Activated CD4-positive, alpha-beta T cell treated with anti-CD3 and anti-CD28 coated beads, Interleukin-2, amount 50 U/mL, for 48 hours (primary cell): ENCODE measurements at regions not wholly inside any gene's neighbourhood (a gene's known extent, or its start where the extent isn't known, plus 50 kb on each side); places are given as distances from the start of the nearest gene placed in this dataset.

Experiments used
- DNase-seq, 2 experiments: peaks; one replicate each; pipeline ENCODE4 v3.0.0-alpha.2; 2020

DNA sequence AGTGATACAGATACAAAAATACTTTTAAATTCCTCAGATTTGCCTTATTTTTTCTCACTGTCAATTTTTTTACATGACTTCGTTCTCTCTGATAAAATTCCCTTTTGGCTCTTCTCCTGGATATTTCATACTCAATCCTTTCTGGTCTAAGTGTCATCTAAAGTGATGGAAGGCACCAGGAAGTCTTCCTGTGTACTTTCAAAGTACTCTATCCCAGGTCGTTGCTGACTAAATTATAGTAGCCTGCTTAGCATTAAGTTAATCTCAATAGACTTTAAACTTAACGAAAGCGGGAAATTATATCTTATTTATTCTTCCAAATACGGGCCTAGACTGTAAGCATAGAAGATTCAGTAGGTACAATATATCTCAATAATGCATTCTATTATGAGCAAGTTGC lies 67.8 kb downstream of the CASP12 start:
- DNase-seq: no peak

DNA sequence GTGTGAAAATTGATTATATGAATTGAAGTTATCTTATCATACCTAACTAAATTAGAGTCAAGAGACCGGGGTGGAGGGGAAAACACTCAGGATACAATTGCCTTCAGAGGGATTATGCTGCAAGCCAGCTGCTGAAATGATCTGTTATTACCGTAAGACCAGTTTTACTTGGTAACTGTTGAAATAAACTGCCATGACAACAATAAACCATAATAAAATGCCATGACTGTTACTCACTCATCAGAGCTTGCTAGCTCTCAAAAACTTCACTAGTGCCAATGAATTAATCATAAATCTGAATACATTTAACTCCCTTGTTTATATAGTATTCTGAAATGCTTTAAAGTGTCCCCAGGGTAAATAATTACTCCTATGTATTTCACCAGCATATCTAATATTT lies 68.2 kb downstream of the CASP12 start:
- DNase-seq: no peak

DNA sequence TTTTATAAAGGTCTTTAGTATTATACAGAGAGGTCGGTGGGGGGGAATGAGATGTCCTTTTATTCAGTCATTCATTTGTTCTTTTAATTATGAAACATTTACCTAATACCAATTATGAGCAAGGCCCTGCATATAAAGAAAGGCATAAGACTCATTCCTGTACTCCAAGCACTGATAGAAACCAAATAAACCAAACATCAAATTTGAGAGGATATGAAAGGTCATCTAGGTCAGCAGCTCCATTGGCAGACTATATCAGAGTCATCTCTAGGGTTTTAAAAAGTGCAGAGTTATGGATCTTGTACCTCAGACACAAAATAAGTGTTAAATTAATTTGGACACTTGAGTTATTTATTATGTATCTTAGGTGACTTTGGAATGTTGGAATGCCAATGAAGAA lies 71.5 kb downstream of the CASP12 start:
- no peak for DNase-seq

DNA sequence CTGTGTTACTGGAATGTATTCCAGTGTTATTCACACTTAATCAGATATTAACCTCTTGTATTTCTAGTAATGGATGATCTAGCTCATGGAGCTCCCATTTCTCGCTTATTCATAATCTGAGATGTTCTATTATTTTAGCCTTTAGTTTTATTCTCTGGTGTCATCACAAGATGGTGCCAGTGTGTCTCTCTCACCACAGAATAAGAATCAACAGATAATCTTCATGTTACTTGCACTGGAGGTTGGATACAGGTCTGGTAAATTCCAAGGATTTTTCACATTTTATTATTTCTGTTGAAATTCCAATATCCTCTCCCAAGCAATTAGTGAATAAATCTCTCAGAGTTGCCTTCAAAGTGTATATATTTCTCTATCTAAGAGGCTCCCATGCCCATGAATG lies 74.6 kb downstream of the CASP12 start:
- DNase-seq: no peak

DNA sequence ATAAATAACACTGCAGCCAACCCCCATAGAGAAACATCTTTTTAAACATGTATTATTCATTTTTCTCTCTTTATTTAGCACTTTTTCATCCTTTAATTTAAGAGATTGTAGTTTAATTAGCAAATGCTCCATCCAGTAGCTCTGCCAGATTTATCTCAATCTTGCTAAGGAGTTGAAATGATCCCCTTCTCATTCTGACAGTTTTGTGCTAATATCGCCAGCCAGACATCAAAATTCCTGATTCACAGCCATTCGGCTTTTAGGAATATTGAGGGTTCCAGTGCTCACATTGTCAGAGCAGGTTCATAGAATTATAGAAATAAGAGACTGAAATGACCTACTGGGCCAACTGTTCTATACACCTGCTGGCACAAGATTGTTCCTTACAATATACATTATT lies 77.8 kb downstream of the CASP12 start:
- no peak for DNase-seq

DNA sequence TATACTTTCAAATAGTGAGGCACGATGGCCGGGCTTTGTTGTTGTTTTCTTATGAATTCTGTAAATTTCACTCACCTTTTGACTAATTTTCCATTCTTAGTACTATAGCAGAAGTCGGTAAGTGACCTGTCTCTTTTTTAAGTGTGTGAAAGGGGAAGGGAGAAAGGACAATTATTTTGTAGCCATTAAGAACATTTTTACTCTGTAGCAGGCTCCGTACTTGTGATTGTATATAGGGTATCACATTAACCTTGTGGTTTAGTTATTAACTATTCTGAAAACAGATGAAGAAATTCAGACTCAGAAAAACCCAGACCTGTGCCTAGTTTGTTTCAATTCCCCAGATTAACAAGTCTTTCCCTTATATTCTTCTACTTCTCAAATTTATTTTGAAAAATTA lies 78.7 kb downstream of the CASP12 start:
- no peak for DNase-seq

DNA sequence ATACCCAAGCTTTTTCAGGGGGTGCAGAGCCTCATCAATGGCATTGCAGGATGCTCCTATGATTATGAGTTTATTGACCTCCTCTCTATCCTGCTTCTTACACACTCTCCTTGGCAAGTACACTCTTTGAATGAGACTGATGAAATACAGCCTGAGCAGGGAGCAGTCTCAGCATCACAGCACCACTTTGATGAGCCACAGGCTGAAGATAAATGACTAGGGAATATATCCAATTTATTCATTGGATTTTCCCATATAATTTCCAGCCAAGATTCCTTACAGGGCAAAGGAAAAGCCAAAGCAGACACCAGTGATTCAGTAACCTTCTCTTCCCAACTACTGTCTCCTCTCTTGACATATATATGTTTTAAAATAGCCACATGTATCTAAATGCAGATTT lies 79.2 kb downstream of the CASP12 start:
- DNase-seq: no peak

DNA sequence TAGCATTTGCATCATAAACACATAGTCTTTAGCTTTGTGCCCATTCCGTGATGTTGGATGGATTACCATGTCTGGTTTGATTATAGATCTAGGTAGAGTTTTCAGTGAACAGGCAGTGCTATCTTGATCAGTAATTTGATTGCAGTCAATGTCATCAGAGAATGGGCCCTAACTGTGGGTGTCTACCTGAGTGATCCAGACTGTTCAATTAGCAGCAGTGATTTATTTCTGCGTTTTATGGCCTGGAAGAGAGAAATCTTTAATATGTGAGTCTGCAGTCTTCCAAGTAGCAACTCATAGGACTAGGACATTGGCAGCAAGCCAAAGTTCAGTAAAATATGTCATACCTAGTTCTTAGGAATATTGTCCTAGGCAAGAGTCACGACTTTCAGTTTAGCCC lies 80.3 kb downstream of the CASP12 start:
- DNase-seq: no peak

DNA sequence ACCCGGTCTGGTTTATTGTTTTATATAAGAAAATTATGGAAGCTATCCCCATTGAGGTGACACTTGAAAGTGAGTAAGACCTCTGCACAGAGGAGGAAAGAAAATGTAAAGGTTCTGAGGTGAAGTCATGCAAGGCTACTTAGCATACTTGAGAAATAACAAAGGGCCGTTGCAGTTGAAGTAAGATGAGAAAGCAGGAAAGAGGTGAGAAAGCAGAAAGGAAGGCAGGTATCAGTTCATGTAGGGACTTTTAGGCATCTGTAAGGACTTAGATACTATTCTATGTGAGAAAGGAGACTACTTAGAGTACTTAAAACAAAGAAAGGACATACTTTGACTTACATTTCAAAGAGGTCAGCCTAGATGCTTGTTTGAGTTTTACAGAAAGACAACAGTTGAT lies 84.7 kb downstream of the CASP12 start:
- DNase-seq: no peak

DNA sequence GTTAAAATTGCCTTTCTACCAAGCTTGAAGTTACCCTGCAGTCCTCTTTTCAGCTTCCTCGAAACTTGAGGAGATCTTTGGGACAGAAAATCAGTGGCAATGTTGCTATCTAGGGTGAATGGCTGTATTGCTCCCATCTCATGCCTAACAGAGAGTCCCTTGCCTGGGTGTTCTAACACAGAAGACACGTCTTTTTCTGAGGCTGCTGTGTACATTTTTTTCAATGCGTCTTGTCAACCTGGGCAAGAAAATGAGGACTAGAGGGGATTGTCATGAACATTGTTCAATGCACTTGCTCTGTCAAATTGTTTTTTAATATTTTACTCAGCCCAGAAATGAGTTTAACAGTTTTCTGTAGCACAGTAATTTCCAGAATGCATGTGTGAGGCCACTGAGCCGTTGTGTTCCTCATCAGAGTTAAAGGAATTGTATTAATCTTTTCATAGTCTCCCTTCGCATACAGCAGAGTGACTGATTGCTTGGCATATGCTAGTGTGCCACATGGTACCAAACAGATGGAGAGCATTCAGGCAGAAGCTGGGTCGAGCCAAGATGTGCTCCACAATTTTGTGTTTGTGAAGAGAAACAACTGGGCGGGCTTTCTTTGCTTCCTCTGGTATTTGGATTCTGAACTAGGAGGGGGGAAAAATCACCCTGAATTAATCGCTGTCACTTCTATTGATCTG lies 86.0 kb downstream of the CASP12 start:
- DNase-seq: no peak

DNA sequence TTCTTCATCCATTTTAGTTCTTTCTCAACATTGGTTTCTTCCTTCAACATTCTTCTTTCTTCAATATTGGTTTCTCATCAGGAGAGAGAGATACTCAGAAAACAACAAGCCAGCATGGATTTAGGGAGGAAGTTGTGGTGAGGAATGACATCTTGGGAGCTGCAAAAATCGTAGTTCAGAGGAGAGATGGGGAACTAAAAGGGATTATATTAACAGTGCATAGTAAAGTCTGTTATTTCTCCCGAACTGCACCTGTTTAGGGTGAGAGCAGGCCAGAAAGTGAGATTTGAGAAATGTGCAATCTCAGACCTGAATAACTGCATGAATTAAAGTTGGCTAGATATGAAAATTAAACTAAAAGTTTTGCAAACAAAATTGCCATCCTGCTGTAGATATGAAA lies 94.5 kb downstream of the CASP12 start:
- no peak for DNase-seq

DNA sequence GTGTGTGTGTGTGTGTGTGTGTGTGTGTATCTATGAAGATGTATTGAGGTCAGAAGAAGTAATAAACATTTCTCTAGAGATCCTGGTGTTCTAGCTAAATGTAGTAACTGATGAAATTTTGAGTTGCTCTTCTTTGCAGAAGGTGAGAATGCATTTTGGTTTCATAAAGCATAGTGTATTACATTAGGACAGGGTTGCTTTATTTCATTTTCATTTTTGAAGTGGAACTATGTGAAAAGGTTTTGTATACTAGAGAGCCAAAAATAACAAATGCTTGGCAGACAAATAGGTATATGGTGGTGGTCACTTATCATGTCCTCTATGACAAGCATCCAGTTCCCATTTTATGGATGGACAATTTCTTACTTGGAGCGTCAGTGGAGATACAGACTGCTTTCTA lies 99.0 kb downstream of the CASP12 start:
- DNase-seq: no peak

DNA sequence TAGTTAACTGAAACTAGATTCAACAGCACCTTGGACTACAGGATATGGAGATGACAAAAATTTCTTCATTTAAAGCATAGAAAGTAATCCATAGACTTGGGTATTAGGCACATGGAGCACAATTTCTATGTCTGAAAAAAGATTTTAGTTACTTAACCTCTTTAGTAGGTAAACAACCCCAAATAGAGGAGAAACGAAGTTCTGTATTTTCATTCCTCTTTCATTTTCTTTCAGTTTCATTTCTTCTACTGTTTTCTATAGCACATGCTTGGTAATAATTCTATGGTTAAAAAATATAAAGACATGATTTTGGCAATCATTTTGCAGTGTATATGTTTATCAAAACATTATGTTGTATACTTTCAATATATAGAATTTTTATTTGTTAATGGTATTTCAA lies 99.5 kb downstream of the CASP12 start:
- no peak for DNase-seq

DNA sequence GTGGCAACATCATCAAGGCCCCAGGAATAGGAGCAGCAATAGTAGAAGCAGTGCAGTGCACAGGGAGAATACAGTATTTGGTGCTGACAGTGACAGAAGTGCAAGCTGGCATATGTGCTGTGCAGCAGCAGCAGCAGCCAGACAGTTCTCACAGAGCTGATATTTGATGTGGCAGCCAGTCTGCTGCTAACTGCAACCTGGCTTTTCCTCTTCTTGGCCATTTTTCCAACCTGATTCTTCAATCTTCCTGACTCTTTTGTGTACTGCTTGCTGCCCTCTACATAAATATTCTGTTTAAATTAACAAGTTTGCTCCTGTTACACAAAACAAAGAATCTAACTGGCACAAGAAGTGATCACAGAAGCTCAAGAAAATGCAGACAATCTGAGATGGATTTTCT lies 102.0 kb downstream of the CASP12 start:
- no peak for DNase-seq

DNA sequence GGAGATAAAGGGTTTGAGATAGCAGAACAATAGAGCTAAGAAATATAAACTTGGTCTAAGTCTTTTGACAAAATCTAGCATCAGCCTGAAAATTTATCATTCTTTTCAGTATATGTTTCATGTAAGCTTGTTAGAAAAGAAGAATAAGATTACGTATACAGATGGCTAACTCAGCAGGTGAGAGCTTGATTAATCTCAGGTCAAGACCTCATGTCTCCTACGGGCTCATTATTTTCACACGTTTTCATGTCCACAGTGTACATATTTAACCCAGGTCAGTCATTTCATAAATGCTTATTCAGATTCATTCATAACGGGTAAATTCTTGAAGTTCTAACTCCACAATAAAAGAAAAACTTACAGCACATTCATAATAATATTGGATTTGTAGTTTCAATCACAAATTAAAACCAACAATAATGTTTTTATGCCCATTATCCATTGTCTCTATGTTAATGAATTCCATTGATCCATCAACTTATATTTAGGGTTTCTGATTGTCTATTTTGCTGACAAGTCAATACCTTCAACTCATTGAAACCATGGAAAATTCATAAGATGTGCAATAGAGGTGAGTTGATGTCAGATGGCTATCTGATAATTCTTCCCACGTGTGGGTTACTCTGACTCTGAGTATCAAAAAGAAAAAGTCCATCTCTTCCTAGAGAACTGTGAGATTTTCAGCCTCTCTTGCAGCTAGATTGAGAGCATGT lies 102.6 kb downstream of the CASP12 start:
- no peak for DNase-seq

DNA sequence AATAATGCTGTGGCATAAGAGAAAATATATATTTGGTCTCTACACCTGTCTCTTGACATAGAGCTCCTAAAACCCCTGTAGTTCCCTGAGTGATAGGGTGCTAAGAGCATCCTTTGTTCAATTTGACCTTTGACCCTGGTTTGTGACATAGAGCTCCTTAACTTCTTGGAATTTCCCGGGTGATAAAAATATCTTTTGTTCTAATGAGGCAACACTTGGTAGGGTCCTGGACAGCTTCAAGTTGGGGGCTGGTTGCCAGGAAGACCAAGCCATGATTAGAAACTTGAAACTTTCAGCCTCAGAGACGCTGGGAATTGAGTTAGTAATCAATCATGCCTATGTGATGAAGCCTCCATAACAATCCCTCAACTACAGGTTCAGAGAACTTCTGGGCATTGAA lies 105.4 kb downstream of the CASP12 start:
- no peak for DNase-seq

DNA sequence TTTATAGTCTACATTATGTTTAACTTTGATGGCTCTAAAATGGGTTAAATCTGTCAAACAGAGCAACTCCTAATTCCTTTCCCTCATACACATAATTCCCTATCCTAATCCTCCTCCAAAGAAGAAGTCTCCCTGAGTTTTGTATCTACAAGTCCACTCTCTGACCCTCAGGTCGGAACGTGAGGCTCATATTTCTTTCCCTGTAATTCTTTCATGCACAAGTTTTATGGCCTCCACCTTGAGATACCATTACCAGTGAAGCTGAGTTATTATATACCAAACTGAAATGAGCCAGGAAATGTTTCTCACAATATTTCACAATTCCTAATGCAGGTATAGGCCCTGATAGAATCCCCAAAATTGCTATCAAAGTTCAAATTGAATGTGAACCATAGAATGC lies 106.4 kb downstream of the CASP12 start:
- DNase-seq: no peak

DNA sequence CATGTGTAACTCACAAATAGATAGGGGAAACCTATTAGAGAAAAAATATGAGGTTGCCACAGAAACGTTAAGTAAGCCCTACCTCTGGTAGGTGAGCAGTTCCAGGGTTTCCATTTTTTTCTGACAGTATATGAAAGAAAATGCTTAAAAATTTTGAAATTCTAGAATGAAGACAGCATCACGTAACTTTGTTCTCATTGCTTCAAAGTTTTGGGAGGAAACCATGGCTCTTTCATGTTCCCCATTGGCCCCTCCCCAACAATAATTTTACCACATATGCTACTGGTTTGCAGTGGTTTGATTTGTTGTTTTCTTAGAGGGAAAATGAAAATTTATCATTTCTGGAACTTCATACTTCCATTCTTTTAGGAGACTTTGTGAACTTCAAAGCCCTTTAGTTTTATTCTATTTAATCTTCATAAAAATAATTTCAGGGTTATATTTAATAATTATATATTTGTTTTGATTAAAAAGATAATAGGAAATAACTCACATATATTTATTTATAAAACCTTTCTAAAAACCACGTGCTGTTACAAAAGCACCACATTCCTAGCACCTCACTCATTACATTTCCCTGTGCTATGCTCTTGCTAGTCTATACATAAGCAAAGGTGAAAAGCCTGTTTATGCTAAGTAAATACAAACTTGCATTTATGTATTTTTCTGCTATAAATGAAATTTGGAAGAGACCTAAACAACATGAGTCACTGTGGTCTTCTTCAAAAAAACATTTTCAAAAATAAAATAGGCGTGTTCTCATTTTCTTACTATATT lies 113.4 kb downstream of the CASP12 start:
- no peak for DNase-seq

DNA sequence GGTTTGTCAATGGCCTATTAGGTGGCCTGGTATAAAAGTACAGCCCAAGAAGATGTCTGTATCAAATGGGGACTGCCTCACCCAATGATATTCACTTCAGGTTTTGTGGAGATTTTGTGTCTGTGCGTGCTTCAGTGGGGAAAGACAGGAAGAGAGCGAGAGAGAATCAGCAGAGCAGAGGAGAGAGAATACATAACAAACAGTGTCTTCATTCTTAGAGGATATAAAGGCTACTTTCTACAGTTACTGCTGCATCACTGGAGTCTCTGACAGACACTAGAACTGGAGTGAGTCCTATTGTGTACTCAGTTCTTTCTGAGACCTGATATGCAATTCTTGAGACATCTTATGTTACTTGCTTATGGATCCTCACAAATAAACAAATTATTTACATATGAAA lies 115.0 kb downstream of the CASP12 start:
- DNase-seq: no peak

DNA sequence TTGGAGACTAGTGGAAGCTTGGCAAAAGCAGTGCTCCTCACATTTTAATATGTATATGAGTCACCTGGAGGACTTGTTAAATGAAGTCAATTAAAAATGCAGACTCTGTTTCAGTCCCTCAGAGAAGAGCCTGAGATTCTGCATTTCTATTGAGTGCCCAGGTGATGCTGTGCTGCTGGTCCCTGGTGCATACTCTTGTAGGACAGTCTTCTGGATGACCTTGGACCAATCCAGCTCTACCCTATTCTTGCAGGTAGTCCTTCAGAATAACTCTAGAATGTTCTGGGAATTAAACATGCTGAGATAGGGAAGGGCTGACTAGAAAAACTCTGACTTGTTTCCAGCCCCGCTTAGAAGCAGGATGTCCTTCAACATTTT lies 115.9 kb downstream of the CASP12 start:
- DNase-seq: no peak

DNA sequence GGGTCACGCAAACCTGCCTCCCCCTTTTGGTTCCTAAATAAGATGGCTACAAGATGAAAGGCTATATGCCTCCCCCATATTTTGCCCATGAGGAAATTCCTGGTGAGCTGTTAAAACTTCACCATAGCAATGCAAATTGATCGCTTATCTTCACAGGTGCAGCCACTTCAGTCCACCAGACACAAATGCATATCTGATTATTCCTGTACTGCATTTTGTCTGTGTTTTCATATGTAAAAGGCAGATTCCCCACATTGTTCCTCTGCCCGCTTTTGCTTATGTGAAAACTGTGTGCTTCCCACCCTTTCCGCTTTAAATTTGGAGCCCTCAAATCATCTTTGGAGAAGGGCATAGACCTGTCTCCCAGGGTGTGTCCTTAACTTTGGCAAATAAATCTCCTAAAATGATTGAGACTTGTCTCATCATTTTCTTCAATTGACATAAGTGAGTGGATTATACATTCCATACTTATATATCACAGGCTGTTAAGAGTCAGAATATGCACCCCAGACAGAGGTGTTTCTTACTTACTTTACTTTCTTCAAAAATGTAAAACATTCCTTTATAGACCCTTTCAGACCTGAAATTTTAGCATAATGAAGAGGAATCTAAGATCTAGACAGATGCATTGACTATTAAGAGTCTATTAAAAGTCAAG lies 116.4 kb downstream of the CASP12 start:
- no peak for DNase-seq

DNA sequence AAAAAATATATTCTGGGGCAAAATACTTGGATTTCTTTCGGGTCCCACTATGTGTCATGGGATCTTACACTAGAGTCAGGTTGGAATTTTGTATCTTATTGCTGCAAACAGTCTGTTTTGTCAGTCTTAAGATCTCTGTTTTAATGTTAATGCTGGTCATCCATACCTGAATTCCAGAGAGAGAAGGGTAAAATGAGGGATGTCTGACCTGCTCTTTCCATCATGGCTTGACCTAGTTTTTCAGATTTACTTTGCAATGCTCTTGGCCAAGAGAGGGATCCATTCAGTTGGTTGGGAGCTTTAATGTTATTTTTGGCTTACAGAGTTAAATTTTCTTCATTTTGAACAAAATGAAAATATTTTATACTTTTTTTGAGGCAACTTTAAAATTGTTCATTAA lies 117.2 kb downstream of the CASP12 start:
- no peak for DNase-seq

DNA sequence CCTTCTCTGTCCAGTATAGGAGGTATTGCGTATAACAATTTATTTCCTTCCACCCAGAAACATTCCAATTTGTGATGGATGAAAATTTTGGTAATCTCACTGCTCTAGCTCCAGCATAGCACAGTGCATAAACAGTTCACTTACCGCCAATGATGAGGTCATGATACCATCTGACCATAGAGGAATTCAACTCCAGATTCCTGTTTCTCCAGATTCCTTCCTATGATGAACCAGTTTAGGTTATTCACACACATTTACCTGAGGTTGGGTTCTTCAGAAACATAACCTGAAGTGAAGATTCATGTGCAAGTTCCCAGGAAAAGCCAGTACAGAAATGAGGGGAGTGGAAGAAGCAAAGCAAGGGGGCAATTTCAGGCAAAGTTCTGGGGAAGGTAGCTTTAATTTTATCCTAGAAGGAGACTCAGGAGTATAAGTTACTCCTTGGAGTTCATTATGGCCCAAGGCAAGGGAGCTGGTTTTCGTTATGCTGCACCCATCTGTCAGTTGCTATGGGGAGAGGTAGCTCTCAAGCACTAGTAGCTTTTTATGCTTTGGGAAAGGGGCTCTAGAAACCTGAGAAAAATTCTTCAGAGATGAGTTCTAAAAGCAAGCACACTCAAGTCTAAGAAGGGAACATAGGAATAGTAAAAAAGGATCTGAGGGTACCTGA lies 121.6 kb downstream of the CASP12 start:
- no peak for DNase-seq
